GM18858 (cell line): ENCODE measurements at regions not wholly inside any gene's neighbourhood (a gene's known extent, or its start where the extent isn't known, plus 50 kb on each side); places are given as distances from the start of the nearest gene placed in this dataset.
"Not testable (repeated sequence)": the region's sequence is repeated elsewhere in the genome, so short reads cannot be mapped to it uniquely, and the experiment has no call there.

Source experiments
- ATAC-seq: cut with Tn5 transposase; IDR thresholded peaks from one replicate; pipeline ENCODE4 v1.9.1; 2021; ENCODE audit not compliant: unreplicated experiment

- no peak for ATAC-seq
Observed at GRCh38 chr7:93750986-93751385, 139.6 kb downstream of the TFPI2 start.

- ATAC-seq, result no peak
Observed at GRCh38 chr7:93747019-93747418, 143.5 kb downstream of the TFPI2 start.

- ATAC-seq, result no peak
Observed at GRCh38 chr7:93739424-93739823, 151.1 kb downstream of the TFPI2 start.

- ATAC-seq, result no peak
Observed at GRCh38 chr7:93737953-93738352, 152.6 kb downstream of the TFPI2 start.

- no peak for ATAC-seq
Observed at GRCh38 chr7:93736668-93737369, 153.7 kb downstream of the TFPI2 start.

GRCh38 chr7:93728292-93728691 is 153.8 kb upstream of the CALCR start:
- no peak for ATAC-seq

GRCh38 chr7:93725954-93726353 is 151.4 kb upstream of the CALCR start:
- no peak for ATAC-seq

GRCh38 chr7:93723424-93724124 is 149.1 kb upstream of the CALCR start:
- ATAC-seq, result no peak

- no peak for ATAC-seq
Observed at GRCh38 chr7:93720106-93720505, 145.6 kb upstream of the CALCR start.

- ATAC-seq, result no peak
Observed at GRCh38 chr7:93719546-93719945, 145.0 kb upstream of the CALCR start.

GRCh38 chr7:93717217-93717900 is 142.8 kb upstream of the CALCR start:
- ATAC-seq, result no peak

GRCh38 chr7:93715234-93715633 is 140.7 kb upstream of the CALCR start:
- no peak for ATAC-seq

GRCh38 chr7:93711926-93712325 is 137.4 kb upstream of the CALCR start:
- no peak for ATAC-seq

GRCh38 chr7:93708255-93708654 is 133.7 kb upstream of the CALCR start:
- ATAC-seq, result not testable (repeated sequence)

- ATAC-seq, result no peak
Observed at GRCh38 chr7:93707249-93707648, 132.7 kb upstream of the CALCR start.

GRCh38 chr7:93706162-93706561 is 131.6 kb upstream of the CALCR start:
- not testable (repeated sequence) for ATAC-seq

GRCh38 chr7:93704217-93704616 is 129.7 kb upstream of the CALCR start:
- no peak for ATAC-seq

GRCh38 chr7:93697901-93698300 is 123.4 kb upstream of the CALCR start:
- no peak for ATAC-seq

GRCh38 chr7:93693796-93694195 is 119.3 kb upstream of the CALCR start:
- no peak for ATAC-seq

- ATAC-seq, result peak; percentile 57
Observed at GRCh38 chr7:93690021-93690420, 115.5 kb upstream of the CALCR start.

- no peak for ATAC-seq
Observed at GRCh38 chr7:93678185-93678584, 103.7 kb upstream of the CALCR start.
